HepG2 (cell line): ENCODE measurements at regions not wholly inside any gene's neighbourhood (a gene's known extent, or its start where the extent isn't known, plus 50 kb on each side); places are given as distances from the start of the nearest gene placed in this dataset.

Experiments used
- BCL6 ChIP-seq: IDR thresholded peaks from 2 replicates; pipeline ENCODE4 v1.6.1; 2016; ENCODE audit warnings: missing genetic modification reagents, missing compliant biosample characterization
- CBX1 ChIP-seq: IDR thresholded peaks from one replicate; pipeline ENCODE4 v1.6.1; 2016; ENCODE audit warnings: antibody characterized with exemption, low read depth
- CREB1 ChIP-seq, 2 experiments: fragments of 450-650 bp in 1 of 2; IDR thresholded peaks; 2 replicates each; pipeline ENCODE4 v1.6.1; 2016 to 2017; ENCODE audit warnings: control low read depth in 1 of 2, mild to moderate bottlenecking in 1 of 2, missing compliant biosample characterization in 1 of 2, missing genetic modification characterization in 1 of 2
- FOXA1 ChIP-seq, 2 experiments: fragments of 450-650 bp in 1 of 2; sonication (generic) in 1 of 2; formaldehyde crosslinking in 1 of 2; IDR thresholded peaks; 2 replicates each; pipeline versions ENCODE4 v1.4.0 to v1.6.1; 2016 to 2020; ENCODE audit warnings: missing genetic modification reagents in 1 of 2
- HNRNPLL ChIP-seq: fragments of 200-400 bp; formaldehyde crosslinking; IDR thresholded peaks from 2 replicates; pipeline ENCODE4 v1.6.1; 2017; ENCODE audit warnings: mild to moderate bottlenecking, low read depth, low read length; ENCODE audit not compliant: poor library complexity, severe bottlenecking
- HNRNPUL1 ChIP-seq: fragments of 200-400 bp; formaldehyde crosslinking; IDR thresholded peaks from 2 replicates; pipeline ENCODE4 v1.6.1; 2017; ENCODE audit warnings: low read depth, mild to moderate bottlenecking, low read length, moderate library complexity
- MIXL1 ChIP-seq: IDR thresholded peaks from 2 replicates; pipeline ENCODE4 v1.6.1; 2016
- NR3C1 ChIP-seq: sonication (generic); formaldehyde crosslinking; IDR thresholded peaks from 2 replicates; pipeline ENCODE4 v1.4.0; 2020; ENCODE audit warnings: missing genetic modification reagents
- SMAD3 ChIP-seq: sonication (generic); formaldehyde crosslinking; IDR thresholded peaks from 2 replicates; pipeline ENCODE4 v1.4.0; 2020; ENCODE audit warnings: missing genetic modification reagents
- THRA ChIP-seq: sonication (generic); formaldehyde crosslinking; IDR thresholded peaks from 2 replicates; pipeline ENCODE4 v1.4.0; 2020; ENCODE audit warnings: missing genetic modification reagents, borderline replicate concordance
- YEATS4 ChIP-seq: sonication (generic); formaldehyde crosslinking; IDR thresholded peaks from 2 replicates; pipeline ENCODE4 v1.4.0; 2020; ENCODE audit warnings: missing genetic modification reagents, borderline replicate concordance
- ZBTB14 ChIP-seq: sonication (generic); formaldehyde crosslinking; IDR thresholded peaks from 2 replicates; pipeline ENCODE4 v1.4.0; 2020; ENCODE audit warnings: missing genetic modification reagents
- ZNF12 ChIP-seq: sonication (generic); formaldehyde crosslinking; IDR thresholded peaks from 2 replicates; pipeline ENCODE4 v1.5.0; 2020; ENCODE audit warnings: missing genetic modification reagents
- ZNF253 ChIP-seq: sonication (generic); formaldehyde crosslinking; IDR thresholded peaks from 2 replicates; pipeline ENCODE4 v1.8.0; 2022; ENCODE audit warnings: mild to moderate bottlenecking, missing genetic modification reagents, borderline replicate concordance
- ZNF3 ChIP-seq: IDR thresholded peaks from 2 replicates; pipeline ENCODE4 v1.7.0; 2017; ENCODE audit warnings: inconsistent platforms
- ZNF407 ChIP-seq: sonication (generic); formaldehyde crosslinking; IDR thresholded peaks from one replicate; pipeline ENCODE4 v1.5.1; 2020; ENCODE audit warnings: mild to moderate bottlenecking, missing genetic modification reagents; ENCODE audit errors: not compliant biosample characterization
- ZNF543 ChIP-seq: sonication (generic); formaldehyde crosslinking; IDR thresholded peaks from 2 replicates; pipeline ENCODE4 v1.4.0; 2020; ENCODE audit warnings: mild to moderate bottlenecking, missing genetic modification reagents
- ZNF710 ChIP-seq: sonication (generic); formaldehyde crosslinking; IDR thresholded peaks from 2 replicates; pipeline ENCODE4 v1.5.0; 2020; ENCODE audit warnings: mild to moderate bottlenecking, missing genetic modification reagents, borderline replicate concordance

- TF ChIP-seq ZNF407 (CRISPR knock-in tag) (no peak), NR3C1 (no peak), THRA (no peak), HNRNPLL (no peak), FOXA1 (IDR thresholded peaks at IDR 0.05) (no peak), FOXA1 (CRISPR knock-in tag; IDR thresholded peaks at IDR 0.05) (peak; percentile 52; the same call in 1 of the 2 replicates), CBX1 (no peak), ZNF710 (CRISPR knock-in tag) (no peak), ZNF12 (CRISPR knock-in tag) (peak; percentile 56; the same call in 1 of the 2 replicates), ZNF3 (CRISPR knock-in tag) (peak; percentile 86; the same call in 1 of the 2 replicates), CREB1 (IDR thresholded peaks at IDR 0.05) (peak; percentile 75), CREB1 (CRISPR knock-in tag; IDR thresholded peaks at IDR 0.05) (peak; percentile 75), HNRNPUL1 (no peak), ZBTB14 (CRISPR knock-in tag) (no peak), ZNF543 (no peak), SMAD3 (CRISPR knock-in tag) (peak; percentile 68; the same call in 1 of the 2 replicates), YEATS4 (CRISPR knock-in tag) (no peak), MIXL1 (no peak), BCL6 (CRISPR knock-in tag) (no peak), ZNF253 (CRISPR knock-in tag) (no peak)
Measured at GRCh38 chr6:837380-837779, 144.4 kb upstream of the EXOC2 start (continued).
